Small intestine (tissue), 7 donors: ENCODE measurements at regions not wholly inside any gene's neighbourhood (a gene's known extent, or its start where the extent isn't known, plus 50 kb on each side); places are given as distances from the start of the nearest gene placed in this dataset.
"Not testable (repeated sequence)": the region's sequence is repeated elsewhere in the genome, so short reads cannot be mapped to it uniquely, and the experiment has no call there.

Experiments
- DNase-seq, 2 donors: peaks; one replicate each; pipeline versions ENCODE4 v3.0.0 to v3.0.0-alpha.2; 2013
- FAIRE-seq: peaks from 2 replicates; lab custom pipeline; 2012; peaks lifted over from hg19 to GRCh38; lab: Jason Lieb, UNC
- H3K27ac ChIP-seq, 3 donors: one replicate each; pipeline ENCODE4 v1.5.1; 2013; ENCODE audit warnings: low read length in 2 of 3, mild to moderate bottlenecking in 2 of 3, control low read depth in 1 of 3, inconsistent platforms in 1 of 3, low read depth in 1 of 3, moderate library complexity in 1 of 3
- H3K27me3 ChIP-seq, 3 donors: one replicate each; pipeline ENCODE4 v1.6.1; 2013; ENCODE audit warnings: low read length in 3 of 3, inconsistent platforms in 1 of 3; ENCODE audit not compliant: control insufficient read depth in 3 of 3, insufficient read depth in 3 of 3
- H3K36me3 ChIP-seq, 3 donors: one replicate each; pipeline ENCODE4 v1.6.1; 2013; ENCODE audit warnings: low read length in 3 of 3, inconsistent platforms in 1 of 3, low read depth in 1 of 3, mild to moderate bottlenecking in 1 of 3, moderate library complexity in 1 of 3; ENCODE audit not compliant: control insufficient read depth in 3 of 3, insufficient read depth in 2 of 3
- H3K4me1 ChIP-seq, 3 donors: one replicate each; pipeline ENCODE4 v1.6.1; 2013; ENCODE audit warnings: low read length in 2 of 3, inconsistent platforms in 1 of 3, low read depth in 1 of 3, mild to moderate bottlenecking in 1 of 3, moderate library complexity in 1 of 3; ENCODE audit not compliant: control insufficient read depth in 3 of 3, insufficient read depth in 2 of 3
- H3K4me3 ChIP-seq, 3 donors: one replicate each; pipeline ENCODE4 v1.5.1; 2013; ENCODE audit warnings: low read length in 3 of 3, control low read depth in 1 of 3, inconsistent platforms in 1 of 3, low read depth in 1 of 3, mild to moderate bottlenecking in 1 of 3, moderate library complexity in 1 of 3
- H3K9me3 ChIP-seq, 2 donors: one replicate each; pipeline ENCODE4 v1.6.1; 2013; ENCODE audit warnings: low read depth in 1 of 2, low read length in 1 of 2; ENCODE audit not compliant: control insufficient read depth in 2 of 2, insufficient read depth in 1 of 2
- WGBS, 3 donors: extraction: QIAGEN DNeasy Blood & Tissue Kit; methylation state at CpG; one replicate each; pipeline ENCODE4 v1.1.7; 2013; 5-methylcytosine and 5-hydroxymethylcytosine counted together
- donor health status: healthy with polysubstance abuse.
- donor health status: control.
- donor health status: control.
- donor health status: Bipolar disorder and iron deficiency.
- donor health status: healthy.

DNA sequence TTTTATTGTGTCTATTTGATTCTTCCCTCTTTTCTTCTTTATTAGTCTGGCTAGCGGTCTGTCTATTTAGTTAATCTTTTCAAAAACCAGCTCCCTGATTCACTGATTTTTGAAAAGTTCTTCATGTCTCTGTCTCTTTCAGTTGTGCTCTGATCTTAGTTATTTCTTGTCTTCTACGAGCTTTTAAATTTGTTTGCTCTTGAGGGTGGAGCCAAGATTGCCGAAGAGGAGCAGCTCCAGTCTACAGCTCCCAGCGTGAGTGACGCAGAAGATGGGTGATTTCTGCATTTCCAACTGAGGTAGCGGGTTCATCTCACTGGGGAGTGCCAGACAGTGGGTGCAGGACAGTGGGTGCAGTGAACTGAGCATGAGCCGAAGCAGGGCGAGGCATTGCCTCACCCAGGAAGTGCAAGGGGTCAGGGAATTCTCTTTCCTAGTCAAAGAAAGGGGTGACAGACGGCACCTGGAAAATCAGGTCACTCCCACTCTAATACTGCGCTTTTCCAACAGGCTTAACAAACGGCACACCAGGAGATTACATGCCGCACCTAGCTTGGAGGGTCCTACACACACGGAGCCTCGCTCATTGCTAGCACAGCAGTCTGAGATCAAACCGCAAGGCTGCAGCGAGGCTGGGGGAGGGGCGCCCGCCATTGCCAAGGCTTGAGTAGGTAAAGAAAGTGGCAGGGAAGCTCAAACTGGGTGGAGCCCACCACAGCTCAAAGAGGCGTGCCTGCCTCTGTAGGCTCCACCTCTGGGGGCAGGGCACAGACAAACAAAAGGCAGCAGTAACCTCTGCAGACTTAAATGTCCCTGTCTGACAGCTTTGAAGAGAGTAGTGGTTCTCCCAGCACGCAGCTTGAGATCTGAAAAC, 220.6 kb upstream of the IRAK1BP1 start:
- not testable (repeated sequence) for H3K9me3 ChIP-seq, H3K27me3 ChIP-seq, FAIRE-seq, H3K4me3 ChIP-seq, H3K27ac ChIP-seq, H3K36me3 ChIP-seq, H3K4me1 ChIP-seq
- DNase-seq: peak in 1 of 2 donors; percentile 27
- 42 to 73% (median 59%) methylated on average over 19 to 20 of the region's 20 CpGs for WGBS, 3 donors

DNA sequence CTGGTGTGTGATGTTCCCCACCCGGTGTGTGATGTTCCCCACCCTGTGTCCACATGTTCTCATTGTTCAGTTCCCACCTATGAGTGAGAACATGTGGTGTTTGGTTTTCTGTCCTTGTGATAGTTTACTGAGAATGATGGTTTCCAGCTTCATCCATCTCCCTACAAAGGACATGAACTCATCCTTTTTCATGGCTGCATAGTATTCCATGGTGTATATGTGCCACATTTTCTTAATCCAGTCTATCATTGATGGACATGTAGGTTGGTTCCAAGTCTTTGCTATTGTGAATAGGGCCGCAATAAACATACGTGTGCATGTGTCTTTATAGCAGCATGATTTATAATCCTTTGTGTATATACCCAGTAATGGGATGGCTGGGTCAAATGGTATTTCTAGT, 201.5 kb upstream of the IRAK1BP1 start:
- 92 to 98% (median 95%) methylated on average over 3 of the region's 3 CpGs for WGBS, 3 donors

DNA sequence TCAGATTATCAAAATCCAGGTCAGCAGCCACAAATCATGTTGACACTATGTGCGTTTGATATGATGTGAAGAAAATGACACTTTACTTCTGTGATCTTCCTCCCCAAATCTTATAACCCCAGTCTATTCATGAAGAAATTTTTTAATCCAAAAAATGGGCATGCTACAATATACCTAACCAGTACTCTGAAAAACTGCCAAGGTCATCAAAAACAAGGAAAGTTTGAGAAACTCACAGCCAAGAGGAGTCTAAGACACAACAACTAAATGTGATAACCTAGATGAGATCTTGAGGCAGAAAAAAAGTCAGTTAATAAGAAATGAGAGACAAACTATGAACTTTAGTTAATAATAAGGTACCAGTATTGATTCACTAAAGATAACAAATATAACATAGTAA, 200.6 kb upstream of the IRAK1BP1 start:
- DNase-seq (no peak), FAIRE-seq (no peak)
- Histone ChIP-seq H3K4me3 (no peak overlapping the region), H3K4me1 (no peaks in the 10 kb centered on the region), H3K9me3 (no peaks in the 10 kb centered on the region), H3K36me3 (no peaks in the 10 kb centered on the region), H3K27me3 (no peaks in the 10 kb centered on the region), H3K27ac (no peak overlapping the region)
- 80 to 90% (median 86%) methylated on average over 1 of the region's 1 CpG for WGBS, 3 donors

More for the DNA sequence above, 201.5 kb upstream of the IRAK1BP1 start:
- not testable (repeated sequence) for H3K27ac ChIP-seq, DNase-seq, H3K4me3 ChIP-seq, H3K27me3 ChIP-seq, H3K36me3 ChIP-seq, H3K9me3 ChIP-seq, FAIRE-seq, H3K4me1 ChIP-seq

DNA sequence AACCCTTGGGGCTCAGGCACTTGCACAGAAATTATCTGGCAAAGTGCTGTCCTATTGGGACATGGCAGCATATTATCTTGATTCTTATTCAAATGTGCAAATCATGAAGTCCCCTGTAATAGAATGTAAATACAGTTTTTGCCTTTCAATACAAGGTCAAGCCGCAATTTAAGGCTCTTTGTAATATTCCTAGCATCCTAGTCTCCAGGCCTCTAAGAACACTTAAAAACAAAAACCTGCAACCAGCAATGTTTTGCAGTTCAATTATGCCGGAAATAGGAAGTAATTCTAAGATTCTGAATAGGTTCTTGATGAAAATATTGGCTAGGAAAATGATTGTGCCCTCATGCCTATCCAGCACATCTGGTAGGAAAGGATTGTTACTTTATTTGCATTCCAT, 197.2 kb upstream of the IRAK1BP1 start:
- no peak for FAIRE-seq
- no peak overlapping the region for H3K4me3 ChIP-seq
- no peaks in the 10 kb centered on the region for H3K27me3 ChIP-seq
- no peak overlapping the region for H3K27ac ChIP-seq
- H3K4me1 ChIP-seq: no peaks in the 10 kb centered on the region
- WGBS, 3 donors: 86 to 92% (median 86%) methylated on average over 2 of the region's 2 CpGs
- no peaks in the 10 kb centered on the region for H3K36me3 ChIP-seq
- no peak for DNase-seq
- H3K9me3 ChIP-seq: peaks cover 0 to 2% of the 10 kb centered on the region in 2 donors

DNA sequence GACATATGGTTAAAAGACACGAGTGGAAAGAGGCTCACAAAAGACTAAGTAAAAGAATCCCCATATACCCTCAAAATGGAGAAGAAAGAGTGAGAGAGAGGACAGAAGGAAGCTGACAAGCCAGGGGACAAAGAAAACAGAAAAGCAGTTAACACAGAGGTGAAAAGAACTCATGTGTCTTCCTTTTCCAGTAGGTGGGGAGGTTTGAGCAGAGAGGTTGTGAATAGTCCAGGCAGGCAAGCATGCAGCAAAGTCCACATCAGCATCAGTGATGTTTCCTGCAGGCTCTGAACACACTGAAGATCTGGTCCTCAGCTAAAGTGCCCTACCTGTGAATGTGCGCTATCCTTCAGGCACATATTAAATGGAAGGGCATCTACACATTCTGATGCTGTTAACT, 196.5 kb upstream of the IRAK1BP1 start:
- Histone ChIP-seq H3K27me3 (no peaks in the 10 kb centered on the region), H3K4me1 (no peaks in the 10 kb centered on the region), H3K4me3 (no peak overlapping the region), H3K36me3 (no peaks in the 10 kb centered on the region), H3K27ac (no peak overlapping the region), H3K9me3 (peaks cover 2% of the 10 kb centered on the region in 2 donors)
- peak in 1 of 2 donors; percentile 52 for DNase-seq
- WGBS, 3 donors: 55 to 75% (median 63%) methylated on average over 2 of the region's 2 CpGs
- no peak for FAIRE-seq

DNA sequence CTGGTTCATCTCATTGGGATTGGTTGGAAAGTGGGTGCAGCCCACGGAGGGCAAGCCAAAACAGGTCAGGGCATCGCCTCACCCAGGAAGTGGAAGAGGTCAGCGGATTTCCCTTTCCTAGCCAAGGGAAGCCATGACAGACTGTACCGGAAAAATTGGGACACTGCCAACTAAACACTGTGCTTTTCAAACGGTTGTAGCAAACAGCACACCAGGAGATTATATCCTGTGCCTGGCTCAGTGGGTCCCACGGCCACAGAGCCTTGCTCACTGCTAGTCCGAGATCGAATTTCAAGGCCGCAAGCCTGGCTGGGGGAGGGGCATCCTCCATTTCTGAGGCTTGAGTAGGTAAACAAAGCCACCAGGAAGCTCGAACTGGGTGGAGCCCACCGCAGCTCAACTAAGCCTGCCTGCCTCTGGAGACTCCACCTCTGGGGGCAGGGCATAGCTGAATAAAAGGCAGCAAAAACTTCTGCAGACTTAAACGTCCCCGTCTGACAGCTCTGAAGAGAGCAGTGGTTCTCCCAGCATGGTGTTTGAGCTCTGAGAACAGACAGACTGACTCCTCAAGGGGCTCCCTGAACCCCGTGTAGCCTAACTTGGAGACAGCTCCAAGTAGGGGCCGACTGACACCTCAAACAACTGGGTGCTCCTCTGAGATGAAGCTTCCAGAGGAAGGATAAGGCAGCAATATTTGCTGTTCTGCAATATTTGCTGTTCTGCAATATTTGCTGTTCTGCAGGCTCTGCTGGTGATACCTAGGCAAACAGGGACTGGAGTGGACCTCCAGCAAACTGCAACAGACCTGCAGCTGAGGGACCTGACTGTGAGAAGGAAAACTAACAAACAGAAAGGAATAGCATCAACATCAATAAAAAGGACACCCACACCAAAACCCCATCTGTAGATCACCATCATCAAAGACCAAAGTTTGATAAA, 191.0 kb upstream of the IRAK1BP1 start:
- not testable (repeated sequence) for FAIRE-seq, DNase-seq, H3K9me3 ChIP-seq, H3K27me3 ChIP-seq, H3K4me1 ChIP-seq, H3K4me3 ChIP-seq, H3K36me3 ChIP-seq, H3K27ac ChIP-seq
- 79 to 91% (median 86%) methylated on average over 15 of the region's 15 CpGs for WGBS, 3 donors

DNA sequence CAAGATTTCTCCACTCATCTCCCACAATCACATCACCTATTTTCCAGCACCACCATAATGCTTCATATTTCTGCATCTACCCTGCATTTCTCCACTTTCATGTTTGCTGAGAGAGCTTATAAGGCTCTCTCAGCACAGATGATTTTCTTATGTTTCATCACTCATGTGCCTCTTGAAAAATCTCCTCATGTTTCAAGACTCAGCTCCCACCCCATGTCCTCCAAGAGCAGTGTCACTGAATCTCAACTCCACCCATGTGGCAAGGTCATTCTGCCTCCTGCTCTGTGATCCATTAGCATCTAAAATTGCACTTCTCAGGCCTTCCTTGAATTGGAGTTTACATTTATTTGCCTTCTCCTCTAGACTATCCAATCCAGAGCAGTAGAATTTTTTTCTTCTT, 178.7 kb upstream of the IRAK1BP1 start:
- Histone ChIP-seq H3K9me3 (no peaks in the 10 kb centered on the region), H3K27ac (no peak overlapping the region), H3K27me3 (no peaks in the 10 kb centered on the region), H3K36me3 (no peaks in the 10 kb centered on the region), H3K4me1 (no peaks in the 10 kb centered on the region), H3K4me3 (no peak overlapping the region)
- no peak for FAIRE-seq
- DNase-seq: no peak

DNA sequence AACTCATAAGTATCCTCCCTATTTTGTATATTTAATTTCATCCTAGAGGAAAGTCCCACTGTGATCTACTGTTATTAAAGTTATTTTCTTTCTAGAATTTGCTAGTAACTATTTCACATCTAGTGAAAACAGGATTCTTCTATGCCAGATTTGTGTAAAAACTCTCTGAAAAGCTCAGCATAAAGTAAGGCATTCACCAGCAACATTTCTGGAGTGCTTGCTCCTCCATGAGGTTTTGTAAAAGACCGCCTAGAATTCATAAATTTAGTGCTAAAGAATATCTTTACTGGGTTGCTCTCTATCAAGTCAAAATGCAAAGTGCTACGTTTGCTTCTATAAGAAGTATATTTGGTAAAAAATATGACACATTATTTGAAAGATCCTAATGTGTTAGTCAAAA, 173.5 kb upstream of the IRAK1BP1 start:
- no peak for FAIRE-seq
- H3K4me1 ChIP-seq: no peaks in the 10 kb centered on the region
- WGBS, 3 donors: 77 to 83% (median 80%) methylated on average over 2 of the region's 2 CpGs
- H3K36me3 ChIP-seq: no peaks in the 10 kb centered on the region
- no peak for DNase-seq
- H3K27me3 ChIP-seq: no peaks in the 10 kb centered on the region
- no peak overlapping the region for H3K4me3 ChIP-seq
- no peak overlapping the region for H3K27ac ChIP-seq
- H3K9me3 ChIP-seq: peaks cover 0 to 2% of the 10 kb centered on the region in 2 donors
